ENCODE measurements at regions not wholly inside any gene's neighbourhood (a gene's known extent, or its start where the extent isn't known, plus 50 kb on each side); places are given as distances from the start of the nearest gene placed in this dataset.
"Not testable (repeated sequence)": the region's sequence is repeated elsewhere in the genome, so short reads cannot be mapped to it uniquely, and the experiment has no call there.

DNA sequence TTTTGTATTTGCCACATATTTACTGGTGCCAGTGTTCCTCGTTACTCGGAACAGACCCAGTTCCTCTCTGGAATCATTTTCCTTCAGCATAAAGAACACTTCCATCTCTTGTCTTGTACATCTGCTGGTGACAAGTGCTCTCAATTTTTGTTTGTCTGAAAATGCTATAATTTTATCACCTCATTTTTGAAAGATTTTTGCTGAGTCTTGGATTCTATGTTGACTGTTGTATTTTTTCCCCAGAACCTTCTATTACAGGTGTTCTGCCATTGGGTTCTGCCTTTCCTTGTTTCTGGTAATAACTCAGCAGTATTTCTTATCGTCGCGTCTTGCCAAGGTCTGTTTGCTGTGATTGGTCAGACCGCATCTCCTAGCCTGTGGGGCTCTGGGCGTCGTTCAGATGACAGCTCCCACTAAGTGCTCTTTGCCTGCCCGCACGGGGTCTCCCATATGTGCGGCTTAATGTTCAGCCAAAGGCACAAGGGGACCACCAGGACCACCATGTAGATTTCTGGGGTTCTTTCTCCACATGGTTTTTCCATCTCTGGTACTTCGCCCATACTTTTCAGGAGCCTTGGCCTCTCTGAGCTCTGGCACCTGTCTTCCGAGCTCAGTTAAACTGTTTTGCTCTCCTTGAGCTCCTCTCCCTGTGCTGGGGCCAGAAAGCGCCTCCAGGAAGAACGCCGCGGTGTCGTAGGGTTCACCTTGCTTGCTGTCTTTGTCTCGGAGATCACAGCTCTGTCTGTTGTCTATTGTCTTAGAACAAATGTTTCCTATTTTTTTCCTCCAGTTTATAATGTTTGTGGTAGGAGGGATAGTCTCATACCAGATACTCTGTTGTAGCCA, 80.0 kb downstream of the METRNL start:
- DNase-seq (ENCODE audit: low read depth in 2 of 2) = no peak

DNA sequence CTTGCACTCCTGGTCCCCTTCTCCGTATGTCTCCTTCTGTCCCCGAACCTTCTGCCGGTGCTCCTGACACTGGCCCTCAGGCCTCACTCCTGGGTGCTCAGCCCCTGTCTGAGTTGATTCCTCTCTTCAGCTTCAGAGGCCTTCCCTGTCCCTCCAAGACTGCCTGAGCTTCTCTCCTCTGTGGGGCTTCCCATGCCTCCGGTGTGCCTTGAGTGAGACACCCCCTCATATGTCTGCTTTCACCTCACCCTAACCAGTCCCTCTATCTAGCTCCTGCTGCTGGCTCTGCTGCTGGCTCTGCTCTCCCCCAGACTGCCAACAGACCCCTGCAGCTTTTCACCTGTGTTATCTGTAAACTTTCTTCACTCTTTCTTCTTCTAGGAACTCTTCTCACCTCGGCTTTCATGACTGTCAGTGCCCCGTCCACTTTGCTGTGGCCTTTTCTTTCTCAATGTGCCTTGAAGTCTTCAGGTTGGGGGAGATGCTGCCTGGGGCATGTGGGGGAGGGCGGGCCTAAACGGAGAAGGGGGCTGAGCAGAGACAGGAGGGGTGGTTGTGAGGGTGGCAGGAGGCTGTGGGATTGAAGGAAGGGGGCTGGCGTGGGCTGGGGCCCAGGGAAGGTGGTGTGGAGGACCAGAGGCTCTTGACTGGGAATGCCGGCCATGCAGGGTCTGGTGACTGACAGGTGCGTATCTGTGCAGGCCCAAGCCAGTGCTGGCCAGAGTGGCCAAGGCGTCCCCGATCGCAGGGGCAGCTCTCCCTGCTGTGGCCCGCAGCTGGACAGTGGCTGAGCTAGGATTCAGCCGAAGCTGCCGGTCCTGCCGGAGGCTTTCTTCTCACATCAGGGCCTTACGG, 81.3 kb downstream of the METRNL start:
- no peak for DNase-seq (ENCODE audit: low read depth in 2 of 2)

DNA sequence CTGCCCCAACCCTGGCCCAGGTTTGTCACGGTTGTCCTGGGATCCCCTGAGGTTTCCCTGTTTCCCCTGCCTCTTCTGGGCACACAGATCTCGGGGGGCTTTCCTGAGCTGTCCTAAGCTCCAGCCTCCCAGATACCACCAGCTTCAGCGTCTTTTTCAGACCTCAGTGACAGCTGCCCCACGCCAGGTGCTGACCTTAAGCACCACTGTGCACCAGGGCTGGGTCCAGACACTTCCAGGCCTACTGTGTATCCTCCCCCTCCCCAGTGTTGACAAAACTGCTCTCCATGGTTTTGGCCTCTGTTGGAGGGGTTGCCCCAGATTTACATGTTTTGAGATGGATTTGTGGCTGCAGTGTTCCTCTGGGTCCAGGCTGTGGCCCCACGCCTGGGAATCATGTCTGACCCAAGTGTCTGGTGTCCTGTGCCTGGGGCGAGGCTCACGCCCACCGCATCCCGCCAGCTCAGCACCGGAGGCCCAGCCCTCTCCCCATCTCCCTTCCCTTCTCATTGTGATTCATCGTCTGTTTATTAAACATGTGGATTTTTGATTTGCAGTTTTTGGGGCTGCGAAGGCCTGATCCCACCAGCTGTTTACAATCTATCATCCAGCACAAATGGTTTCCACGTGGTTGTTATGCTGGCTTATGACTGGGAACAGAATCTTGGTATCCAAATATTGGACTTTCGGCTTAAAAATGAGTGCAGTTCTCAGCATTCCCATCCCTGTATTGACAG, 82.1 kb downstream of the METRNL start:
- no peak for DNase-seq (ENCODE audit: low read depth in 2 of 2)

DNA sequence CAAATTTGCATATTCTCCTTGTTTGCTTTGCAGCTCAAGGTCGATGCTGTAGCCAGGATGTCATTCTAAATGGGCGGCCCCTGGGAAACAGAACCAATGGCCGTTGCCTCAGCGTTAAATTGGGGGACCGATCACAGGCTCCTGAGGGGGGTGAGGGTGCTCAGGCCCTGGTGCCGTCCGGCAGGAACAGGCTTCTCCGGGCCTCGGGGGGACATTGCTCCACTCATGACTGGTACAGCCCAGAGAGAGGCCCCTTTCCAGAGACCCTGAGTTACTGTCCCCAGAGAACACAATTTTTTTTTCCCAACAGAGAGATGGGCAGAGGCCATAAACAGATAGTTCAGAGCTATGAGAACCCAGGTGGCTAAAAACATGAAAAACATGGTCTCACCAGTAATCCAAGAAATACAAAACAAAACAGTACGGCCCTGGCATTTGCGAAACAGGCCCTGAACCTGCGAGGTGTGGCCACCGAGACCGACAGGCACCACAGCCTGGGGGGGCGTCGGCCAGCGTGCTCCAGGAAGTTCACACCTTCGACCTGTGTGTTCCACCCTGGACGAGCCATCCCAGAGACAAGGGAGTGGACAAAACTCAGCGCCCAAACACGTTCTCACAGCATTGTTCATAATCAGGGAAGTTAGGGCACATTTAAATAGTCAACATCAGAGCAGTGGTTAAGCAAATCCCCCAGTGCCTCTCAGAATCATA, 82.8 kb downstream of the METRNL start:
- DNase-seq (ENCODE audit: low read depth in 2 of 2) = no peak

DNA sequence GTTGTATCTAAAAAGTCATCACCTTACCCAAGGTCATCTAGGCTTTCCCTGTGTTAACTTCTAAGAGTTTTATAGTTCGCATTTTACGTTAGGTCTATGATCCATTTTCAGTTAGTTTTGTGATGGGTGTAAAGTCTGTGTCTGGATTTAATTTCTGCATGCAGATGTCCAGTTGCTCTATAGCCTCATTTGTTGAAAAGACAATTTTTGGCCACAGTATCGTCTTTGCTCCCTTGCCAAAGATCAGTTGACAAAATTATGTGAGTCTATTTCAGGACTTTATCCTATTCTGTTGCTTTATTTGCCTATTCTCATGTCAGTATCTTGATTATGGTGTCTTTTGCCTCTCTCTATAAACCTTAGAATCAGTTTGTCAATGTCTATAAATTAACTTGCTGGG, 85.1 kb downstream of the METRNL start:
- DNase-seq (ENCODE audit: low read depth in 2 of 2) = no peak

DNA sequence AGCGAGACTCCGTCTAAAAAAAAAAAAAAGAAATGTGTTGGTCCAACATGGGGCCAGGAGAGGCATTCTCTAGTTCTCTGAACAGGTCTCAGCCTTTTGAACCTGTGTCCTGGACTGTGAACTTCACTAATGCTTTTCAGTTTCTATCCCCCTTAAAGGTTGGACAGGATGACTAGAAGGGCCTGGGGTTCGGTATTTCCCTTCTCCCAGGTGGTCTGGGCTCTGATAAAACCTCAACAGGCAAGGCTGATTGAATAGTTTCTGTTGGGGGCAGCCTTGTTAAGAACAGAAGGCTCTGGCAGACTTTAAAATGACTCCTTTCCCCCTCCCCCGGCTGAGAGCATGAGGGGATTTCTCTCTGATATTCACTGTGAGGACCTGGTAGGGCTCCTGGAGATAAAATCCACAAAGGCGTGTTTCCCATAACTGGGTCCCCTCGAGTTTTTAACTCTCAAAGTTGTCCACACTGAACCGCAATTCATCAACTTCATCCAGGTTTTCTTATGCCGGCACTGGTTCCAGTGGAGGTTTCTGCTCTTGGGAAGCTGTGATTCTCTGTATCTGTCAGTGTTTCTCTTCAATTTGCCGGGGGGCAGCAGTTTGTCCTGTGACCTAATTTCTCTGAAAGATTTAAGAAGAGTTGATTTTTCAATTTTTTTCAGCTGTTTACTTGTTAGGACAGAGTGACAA, 91.3 kb downstream of the METRNL start:
- DNase-seq (ENCODE audit: low read depth in 2 of 2) = no peak

DNA sequence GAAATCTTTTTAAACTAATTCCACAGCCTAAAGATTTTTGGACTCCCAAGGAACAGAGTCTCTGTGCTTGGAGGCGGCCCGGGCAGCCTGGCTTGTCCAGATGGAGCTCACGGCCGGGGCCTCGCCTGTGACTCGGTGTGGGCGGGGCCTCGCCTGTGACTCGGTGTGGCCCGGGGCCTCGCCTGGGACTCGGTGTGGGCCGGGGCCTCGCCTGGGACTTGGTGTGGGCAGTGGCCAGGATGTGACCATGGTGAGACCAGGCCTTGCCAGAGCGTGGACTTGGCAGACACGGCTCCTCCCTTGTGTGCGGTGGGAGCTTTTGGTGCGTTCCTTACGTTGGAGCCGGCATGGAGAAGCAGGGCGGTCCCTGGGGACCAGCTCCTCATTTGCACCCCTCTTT, 92.3 kb downstream of the METRNL start:
- DNase-seq (ENCODE audit: low read depth in 2 of 2) = no peak

DNA sequence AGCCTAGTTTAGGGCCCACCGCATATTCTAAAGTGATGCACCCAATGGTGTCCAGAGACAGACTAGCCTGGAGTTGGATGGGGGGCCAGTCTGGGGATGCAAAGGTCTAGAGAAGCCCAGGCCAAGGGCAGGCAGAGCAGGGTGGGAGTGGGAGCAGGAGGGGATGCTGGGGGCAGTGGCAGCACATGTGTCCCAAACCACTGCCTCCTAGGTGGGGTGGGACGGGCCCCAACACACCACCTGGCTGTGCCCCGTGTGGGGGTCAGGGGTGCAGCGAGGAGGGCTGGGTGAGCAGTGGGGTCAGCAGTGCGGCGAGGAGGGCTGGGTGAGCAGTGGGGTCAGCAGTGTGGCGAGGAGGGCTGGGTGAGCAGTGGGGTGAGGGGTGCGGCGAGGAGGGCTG, 92.7 kb downstream of the METRNL start:
- not testable (repeated sequence) for DNase-seq (ENCODE audit: low read depth in 2 of 2)

DNA sequence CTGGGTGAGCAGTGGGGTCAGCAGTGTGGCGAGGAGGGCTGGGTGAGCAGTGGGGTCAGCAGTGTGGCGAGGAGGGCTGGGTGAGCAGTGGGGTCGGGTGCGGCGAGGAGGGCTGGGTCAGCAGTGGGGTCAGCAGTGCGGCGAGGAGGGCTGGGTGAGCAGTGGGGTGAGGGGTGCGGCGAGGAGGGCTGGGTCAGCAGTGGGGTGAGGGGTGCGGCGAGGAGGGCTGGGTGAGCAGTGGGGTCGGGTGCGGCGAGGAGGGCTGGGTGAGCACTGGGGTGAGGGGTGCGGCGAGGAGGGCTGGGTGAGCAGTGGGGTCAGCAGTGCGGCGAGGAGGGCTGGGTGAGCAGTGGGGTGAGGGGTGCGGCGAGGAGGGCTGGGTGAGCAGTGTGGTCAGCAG, 93.2 kb downstream of the METRNL start:
- DNase-seq (ENCODE audit: low read depth in 2 of 2) = not testable (repeated sequence)

DNA sequence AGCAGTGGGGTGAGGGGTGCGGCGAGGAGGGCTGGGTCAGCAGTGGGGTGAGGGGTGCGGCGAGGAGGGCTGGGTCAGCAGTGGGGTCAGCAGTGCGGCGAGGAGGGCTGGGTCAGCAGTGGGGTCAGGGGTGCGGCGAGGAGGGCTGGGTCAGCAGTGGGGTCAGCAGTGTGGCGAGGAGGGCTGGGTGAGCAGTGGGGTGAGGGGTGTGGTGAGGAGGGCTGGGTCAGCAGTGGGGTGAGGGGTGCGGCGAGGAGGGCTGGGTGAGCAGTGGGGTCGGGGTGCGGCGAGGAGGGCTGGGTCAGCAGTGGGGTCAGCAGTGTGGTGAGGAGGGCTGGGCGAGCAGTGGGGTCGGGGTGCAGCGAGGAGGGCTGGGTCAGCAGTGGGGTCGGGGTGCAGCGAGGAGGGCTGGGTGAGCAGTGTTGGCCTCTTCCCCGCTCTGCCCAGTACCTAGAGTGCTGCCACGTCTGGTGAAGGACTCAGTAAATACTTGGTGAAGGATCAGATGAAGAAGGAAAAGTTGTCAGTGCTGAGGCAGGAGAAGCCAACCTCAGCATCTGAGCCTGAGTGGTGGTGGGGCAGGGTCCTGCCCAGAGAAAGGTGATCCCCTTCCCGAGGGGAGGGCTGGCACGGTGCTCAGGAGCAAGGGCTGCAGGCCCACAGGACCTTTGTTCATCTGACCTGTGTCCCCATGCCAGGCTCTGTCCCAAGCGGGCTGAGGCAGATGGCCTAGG, 93.9 kb downstream of the METRNL start:
- DNase-seq (ENCODE audit: low read depth in 2 of 2) = not testable (repeated sequence)

DNA sequence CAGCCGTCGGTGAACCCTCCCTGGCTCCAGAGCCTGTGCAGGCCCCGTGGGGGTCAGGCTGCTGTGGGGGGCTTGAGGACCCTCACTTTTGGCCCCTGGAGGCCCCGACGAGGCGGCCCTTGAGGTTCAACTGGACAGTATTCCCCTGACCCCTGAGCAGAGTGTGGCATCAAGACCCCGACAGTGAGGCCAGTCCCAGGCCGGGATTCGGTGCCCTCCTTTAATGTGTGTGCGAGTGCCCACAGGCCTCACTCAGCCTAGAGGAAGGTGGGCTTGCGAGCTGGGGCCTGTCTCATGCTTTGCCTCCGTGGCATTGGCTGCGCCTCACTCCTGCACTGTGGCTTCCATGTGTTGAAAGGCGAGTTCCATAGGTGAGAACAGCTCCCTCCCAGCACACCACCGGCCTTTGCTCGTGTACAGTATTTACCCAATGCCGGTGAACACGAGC, 94.5 kb downstream of the METRNL start:
- no peak for DNase-seq (ENCODE audit: low read depth in 2 of 2)

DNA sequence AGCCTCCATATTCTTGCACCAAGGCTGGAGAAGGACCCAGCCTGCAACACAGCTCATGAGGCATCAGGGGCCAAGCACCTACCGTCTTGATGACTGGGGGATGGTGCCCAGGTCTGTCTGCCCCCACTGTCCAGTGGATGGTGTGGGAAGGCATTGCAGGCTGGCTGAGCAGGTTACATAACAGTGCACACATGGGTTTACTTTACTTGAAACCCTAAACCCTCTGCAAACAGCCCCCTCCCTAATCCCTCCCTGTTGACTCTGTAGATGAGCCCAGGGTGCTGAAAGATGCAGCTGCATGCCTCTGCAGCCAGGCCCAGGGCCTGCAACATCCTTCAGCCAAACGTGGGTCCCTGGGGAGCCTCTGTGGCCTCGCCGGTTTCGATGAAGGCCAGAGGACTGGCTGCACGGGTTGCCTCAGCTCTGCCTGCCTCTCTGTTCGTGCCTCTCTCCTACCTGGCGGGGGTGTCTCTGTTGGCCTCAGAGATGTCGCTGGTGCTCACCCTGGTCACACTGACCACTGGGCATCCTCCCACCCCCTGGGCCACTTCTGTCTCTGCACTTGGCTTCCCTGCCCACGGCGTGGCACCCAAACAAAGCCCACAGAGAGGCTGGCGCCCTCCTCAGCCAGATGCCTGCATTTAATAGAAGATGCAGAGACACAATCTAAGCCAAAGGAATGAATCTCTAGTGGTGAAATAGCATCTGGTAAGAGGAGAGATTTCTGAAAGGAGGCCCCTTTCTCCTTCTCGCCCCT, 95.1 kb downstream of the METRNL start:
- DNase-seq (ENCODE audit: low read depth in 2 of 2) = no peak

DNA sequence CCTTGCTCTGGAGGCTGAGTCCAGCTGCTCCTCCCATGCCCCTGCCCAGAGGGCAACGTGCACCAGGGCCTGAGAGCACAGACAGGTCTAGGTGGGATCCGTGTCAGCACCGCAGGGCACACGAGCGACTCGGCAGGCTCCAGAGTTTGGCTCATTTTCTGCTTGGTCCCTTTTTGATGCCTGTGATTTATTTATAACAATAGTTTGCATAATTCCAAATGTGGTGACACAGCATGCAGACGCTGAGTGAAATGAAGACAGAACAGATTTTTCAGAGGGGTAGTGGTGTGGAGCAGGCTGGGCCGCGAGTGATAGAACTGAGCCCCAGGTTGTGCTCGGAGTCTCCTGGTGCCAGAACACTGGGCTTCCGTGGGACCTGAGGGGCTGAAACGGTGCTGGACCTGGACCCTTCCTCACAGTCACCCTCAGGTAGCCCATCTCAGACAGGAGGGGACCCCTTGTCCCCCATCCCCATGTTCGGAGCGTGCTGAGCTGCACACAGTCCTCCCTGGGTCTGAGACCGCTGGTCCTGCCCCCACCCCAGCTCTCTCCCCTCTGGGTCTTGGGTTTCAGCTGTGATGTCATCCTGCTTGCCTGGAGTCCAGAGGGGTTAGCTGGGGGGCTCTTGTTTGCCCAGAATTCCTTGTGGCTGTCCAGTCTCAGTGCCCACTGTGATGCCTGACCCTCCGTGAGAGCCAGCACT, 95.9 kb downstream of the METRNL start:
- no peak for DNase-seq (ENCODE audit: low read depth in 2 of 2)

DNA sequence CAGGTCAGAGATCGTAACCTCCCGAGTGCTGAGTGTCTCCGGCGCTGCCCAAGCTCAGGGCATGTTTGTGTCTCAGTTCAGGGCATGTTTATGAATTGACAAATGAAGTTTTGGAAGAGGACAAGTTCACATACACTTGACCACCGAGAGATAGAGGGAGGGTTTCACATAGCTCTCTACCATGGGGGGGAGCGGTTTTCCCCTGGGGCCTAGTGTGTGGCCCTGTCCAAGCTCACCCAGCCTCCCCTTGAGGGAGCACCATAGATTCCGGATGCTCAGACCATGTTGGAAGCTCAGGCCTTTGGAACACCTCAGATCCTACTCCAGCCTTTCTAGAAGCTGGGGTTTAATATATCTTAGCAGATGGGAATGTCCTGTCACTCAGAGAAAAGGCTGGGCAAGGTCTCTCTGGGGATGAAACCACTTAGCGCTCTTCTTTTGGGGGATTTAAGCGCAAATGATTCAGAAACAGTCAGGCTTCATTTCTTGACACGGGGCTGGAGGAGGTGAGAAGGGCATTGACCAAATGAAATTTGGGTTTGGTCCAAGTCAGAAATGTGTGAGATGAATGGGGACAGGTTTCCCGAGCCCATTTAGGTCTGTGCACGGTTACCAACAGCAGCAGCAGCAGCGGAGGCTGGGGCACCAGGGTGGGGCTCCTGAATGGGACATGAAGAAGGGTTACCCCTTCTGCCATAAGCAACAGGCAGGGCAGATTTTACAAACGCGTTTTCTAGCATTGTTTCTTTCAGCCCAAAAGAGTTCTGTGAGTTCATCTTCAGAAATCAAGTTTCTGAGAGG, 96.6 kb downstream of the METRNL start:
- DNase-seq (ENCODE audit: low read depth in 2 of 2) = no peak

DNA sequence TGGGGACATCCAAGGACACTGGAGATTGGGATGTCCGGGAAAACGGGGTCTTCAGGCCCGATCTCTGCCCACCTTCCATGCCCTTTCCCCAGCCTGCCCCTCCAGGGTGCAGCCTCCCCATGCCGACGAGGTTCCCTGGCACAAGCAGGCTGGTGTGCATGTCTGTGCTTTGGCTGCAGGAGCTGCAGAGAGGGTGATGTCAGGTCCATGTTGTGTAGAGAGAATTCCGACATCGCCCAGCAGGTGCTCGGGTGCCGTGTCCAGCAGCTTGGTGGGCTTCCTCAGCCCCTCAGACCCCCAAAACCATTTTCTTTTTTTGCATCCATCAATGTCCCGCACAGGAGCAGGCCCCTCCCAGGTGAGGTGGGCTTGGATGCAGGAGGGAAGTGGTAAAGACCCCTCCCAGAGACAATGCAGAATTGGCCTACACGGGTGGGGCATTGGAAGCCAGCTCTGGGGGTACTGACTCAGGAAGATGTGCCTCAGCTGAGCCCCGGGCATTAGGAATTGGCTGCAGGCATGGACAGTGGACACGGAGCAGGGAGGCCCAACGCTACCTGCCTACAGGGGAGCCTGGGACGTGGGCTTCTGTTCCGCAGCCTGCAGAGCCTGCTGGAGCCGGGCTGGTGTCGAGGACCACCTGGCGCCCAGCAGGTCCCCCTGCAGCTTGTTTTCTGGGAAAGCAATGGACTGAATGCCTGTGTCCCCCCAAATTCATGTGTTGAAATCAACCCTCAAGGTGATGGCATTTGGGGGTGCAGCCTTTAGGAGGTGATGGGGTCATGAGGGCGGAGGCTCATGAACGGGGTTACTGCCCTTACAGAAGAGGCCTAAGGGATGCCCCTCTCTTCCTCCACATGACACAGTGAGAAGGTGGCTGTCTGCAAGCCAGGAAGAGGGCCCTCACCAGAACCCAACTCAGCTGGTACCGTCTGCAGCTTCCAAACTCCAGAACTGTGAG, 97.5 kb downstream of the METRNL start:
- no peak for DNase-seq (ENCODE audit: low read depth in 2 of 2)

DNA sequence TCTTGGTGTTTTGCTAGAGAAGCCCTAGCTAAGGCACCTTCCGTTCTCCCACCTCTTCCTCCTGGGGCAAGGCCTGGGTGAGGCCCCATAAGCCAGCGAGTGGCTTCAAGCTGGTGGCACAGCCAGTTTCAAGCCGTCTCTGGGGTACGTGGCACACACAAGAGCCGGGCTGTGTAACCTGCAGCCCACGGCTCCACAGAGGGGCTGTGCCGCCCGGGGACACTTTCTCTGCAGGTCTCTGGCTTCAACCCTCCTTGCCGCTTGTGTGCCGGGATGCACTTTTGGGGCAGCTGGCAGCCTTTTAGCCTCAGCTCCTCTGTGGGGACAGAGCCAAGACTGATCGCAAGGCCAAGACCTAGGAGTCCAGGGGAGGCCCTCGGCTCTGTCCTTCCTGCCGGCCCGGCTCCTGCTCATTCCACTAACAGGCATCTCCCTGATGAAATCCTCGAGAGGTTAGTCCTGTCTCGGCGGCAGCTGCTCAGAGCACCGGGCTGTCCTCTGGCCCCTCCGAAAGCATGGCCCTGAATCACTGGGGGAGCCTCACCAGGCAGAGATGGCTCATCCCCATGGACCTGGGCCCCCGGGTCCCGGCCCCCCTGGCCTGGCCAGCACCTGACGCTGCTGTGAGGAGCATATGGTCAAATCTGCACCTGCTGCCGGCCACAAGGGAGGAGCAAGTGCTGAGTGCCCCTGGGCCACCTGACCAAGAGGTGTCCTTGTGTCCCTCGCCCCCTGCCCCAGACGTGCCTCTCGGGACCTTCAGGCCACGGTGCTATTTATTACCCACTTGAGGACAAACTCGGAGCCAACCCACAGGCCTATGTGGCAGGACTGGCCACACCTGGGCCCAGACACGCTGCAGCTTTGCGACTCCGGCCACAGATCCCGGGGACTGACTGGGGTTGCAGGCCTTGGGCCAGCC, 98.5 kb downstream of the METRNL start:
- no peak for DNase-seq (ENCODE audit: low read depth in 2 of 2)
